GM18499 (cell line): ENCODE measurements at regions not wholly inside any gene's neighbourhood (a gene's known extent, or its start where the extent isn't known, plus 50 kb on each side); places are given as distances from the start of the nearest gene placed in this dataset.
"Not testable (repeated sequence)": the region's sequence is repeated elsewhere in the genome, so short reads cannot be mapped to it uniquely, and the experiment has no call there.

Source experiments
- ATAC-seq: cut with Tn5 transposase; IDR thresholded peaks from one replicate; pipeline ENCODE4 v1.9.1; 2021; ENCODE audit warnings: moderate number of reproducible peaks; ENCODE audit not compliant: insufficient read depth, unreplicated experiment

GRCh38 chr2:4883375-4883774 lies 808.8 kb upstream of the SOX11 start:
- no peak for ATAC-seq

GRCh38 chr2:4884117-4884571 lies 808.0 kb upstream of the SOX11 start:
- ATAC-seq, result no peak

- ATAC-seq, result no peak
Measured at GRCh38 chr2:4891394-4891793, 800.8 kb upstream of the SOX11 start.

GRCh38 chr2:4895371-4895770 lies 796.8 kb upstream of the SOX11 start:
- ATAC-seq, result no peak

- no peak for ATAC-seq
Measured at GRCh38 chr2:4898706-4899105, 793.5 kb upstream of the SOX11 start.

- no peak for ATAC-seq
Measured at GRCh38 chr2:4900242-4900641, 791.9 kb upstream of the SOX11 start.

- no peak for ATAC-seq
Measured at GRCh38 chr2:4900861-4901770, 791.1 kb upstream of the SOX11 start.

- no peak for ATAC-seq
Measured at GRCh38 chr2:4903656-4904348, 788.4 kb upstream of the SOX11 start.

GRCh38 chr2:4908461-4908860 lies 783.7 kb upstream of the SOX11 start:
- ATAC-seq, result no peak

GRCh38 chr2:4909346-4910009 lies 782.7 kb upstream of the SOX11 start:
- no peak for ATAC-seq

- no peak for ATAC-seq
Measured at GRCh38 chr2:4914036-4914435, 778.1 kb upstream of the SOX11 start.

- ATAC-seq, result no peak
Measured at GRCh38 chr2:4914551-4914950, 777.6 kb upstream of the SOX11 start.

GRCh38 chr2:4915357-4915756 lies 776.8 kb upstream of the SOX11 start:
- no peak for ATAC-seq

GRCh38 chr2:4916094-4916493 lies 776.1 kb upstream of the SOX11 start:
- ATAC-seq, result no peak

GRCh38 chr2:4930704-4931103 lies 761.5 kb upstream of the SOX11 start:
- no peak for ATAC-seq

- ATAC-seq, result no peak
Measured at GRCh38 chr2:4931721-4932365, 760.3 kb upstream of the SOX11 start.

- not testable (repeated sequence) for ATAC-seq
Measured at GRCh38 chr2:4935291-4935690, 756.9 kb upstream of the SOX11 start.

GRCh38 chr2:4937550-4937949 lies 754.6 kb upstream of the SOX11 start:
- ATAC-seq, result no peak

GRCh38 chr2:4938206-4938605 lies 754.0 kb upstream of the SOX11 start:
- ATAC-seq, result no peak

GRCh38 chr2:4942441-4942840 lies 749.7 kb upstream of the SOX11 start:
- no peak for ATAC-seq

- no peak for ATAC-seq
Measured at GRCh38 chr2:4947911-4948310, 744.3 kb upstream of the SOX11 start.
